ENCODE measurements at regions not wholly inside any gene's neighbourhood (a gene's known extent, or its start where the extent isn't known, plus 50 kb on each side); places are given as distances from the start of the nearest gene placed in this dataset.

GRCh38 chr6:144482142-144482541 lies 197.0 kb downstream of the UTRN start:
- TF ChIP-seq POLR2AphosphoS2 (IDR thresholded peaks at IDR 0.05; ENCODE audit: low read depth, low read length) = no peak
- no peak for TF ChIP-seq ZNF280D (CRISPR knock-in tag; IDR thresholded peaks at IDR 0.05)
- no peak for TF ChIP-seq ZSCAN5A (CRISPR knock-in tag; IDR thresholded peaks at IDR 0.05; ENCODE audit: borderline replicate concordance)
- no peak for TF ChIP-seq ZNF850 (CRISPR knock-in tag; conservative IDR thresholded peaks at IDR 0.05)
- no peak for TF ChIP-seq FUBP1 (CRISPR knock-in tag; IDR thresholded peaks at IDR 0.05; ENCODE audit: borderline replicate concordance)
- TF ChIP-seq HINFP (CRISPR knock-in tag; IDR thresholded peaks at IDR 0.05; ENCODE audit: low read depth) = no peak
- no peak for TF ChIP-seq TSC22D2 (CRISPR knock-in tag; IDR thresholded peaks at IDR 0.05; ENCODE audit: borderline replicate concordance)
- TF ChIP-seq ZNF775 (CRISPR knock-in tag; IDR thresholded peaks at IDR 0.05; ENCODE audit: borderline replicate concordance) = no peak
- TF ChIP-seq ZNF30 (CRISPR knock-in tag; IDR thresholded peaks at IDR 0.05) = no peak
- TF ChIP-seq E2F5 (CRISPR knock-in tag; conservative IDR thresholded peaks at IDR 0.05) = no peak
- TF ChIP-seq POLR2A (IDR thresholded peaks at IDR 0.05; ENCODE audit: insufficient read depth in 1 of 2, low read depth in 2 of 2, low read length in 2 of 2) = no peak
- TF ChIP-seq BHLHE40 (IDR thresholded peaks at IDR 0.05; ENCODE audit: low read length) = no peak
- TF ChIP-seq POLR2G (IDR thresholded peaks at IDR 0.05; ENCODE audit: low read depth, low read length) = no peak
- no peak for TF ChIP-seq THAP11 (CRISPR knock-in tag; IDR thresholded peaks at IDR 0.05)

Measured in HepG2 (cell line).